ENCODE measurements at regions not wholly inside any gene's neighbourhood (a gene's known extent, or its start where the extent isn't known, plus 50 kb on each side); places are given as distances from the start of the nearest gene placed in this dataset.

DNA sequence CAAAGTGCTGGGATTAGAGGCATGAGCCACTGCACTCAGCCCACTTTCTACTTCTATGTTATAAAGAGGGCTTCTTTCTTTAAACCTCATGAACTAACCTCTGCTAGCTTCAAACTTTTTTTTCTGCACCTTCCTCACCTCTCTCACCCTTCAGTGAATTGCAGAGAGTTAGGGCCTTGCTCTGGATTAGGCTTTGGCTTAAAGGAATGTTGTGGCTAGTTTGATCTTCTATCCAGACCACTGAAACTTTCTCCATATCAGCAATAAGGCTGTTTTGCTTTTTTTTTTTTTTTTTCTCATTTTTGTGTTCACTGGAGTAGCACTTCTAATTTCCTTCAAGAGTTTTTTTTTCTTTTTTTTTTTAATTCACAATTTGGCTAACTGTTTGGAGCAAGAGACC, 216.4 kb upstream of the MAP3K1 start:
- TF ChIP-seq, protein P1, sequence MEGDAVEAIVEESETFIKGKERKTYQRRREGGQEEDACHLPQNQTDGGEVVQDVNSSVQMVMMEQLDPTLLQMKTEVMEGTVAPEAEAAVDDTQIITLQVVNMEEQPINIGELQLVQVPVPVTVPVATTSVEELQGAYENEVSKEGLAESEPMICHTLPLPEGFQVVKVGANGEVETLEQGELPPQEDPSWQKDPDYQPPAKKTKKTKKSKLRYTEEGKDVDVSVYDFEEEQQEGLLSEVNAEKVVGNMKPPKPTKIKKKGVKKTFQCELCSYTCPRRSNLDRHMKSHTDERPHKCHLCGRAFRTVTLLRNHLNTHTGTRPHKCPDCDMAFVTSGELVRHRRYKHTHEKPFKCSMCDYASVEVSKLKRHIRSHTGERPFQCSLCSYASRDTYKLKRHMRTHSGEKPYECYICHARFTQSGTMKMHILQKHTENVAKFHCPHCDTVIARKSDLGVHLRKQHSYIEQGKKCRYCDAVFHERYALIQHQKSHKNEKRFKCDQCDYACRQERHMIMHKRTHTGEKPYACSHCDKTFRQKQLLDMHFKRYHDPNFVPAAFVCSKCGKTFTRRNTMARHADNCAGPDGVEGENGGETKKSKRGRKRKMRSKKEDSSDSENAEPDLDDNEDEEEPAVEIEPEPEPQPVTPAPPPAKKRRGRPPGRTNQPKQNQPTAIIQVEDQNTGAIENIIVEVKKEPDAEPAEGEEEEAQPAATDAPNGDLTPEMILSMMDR (IDR thresholded peaks at IDR 0.05): no peak
- no peak for TF ChIP-seq ZFX (IDR thresholded peaks at IDR 0.05; ENCODE audit: borderline replicate concordance)
